GM19438 (cell line): ENCODE measurements at regions not wholly inside any gene's neighbourhood (a gene's known extent, or its start where the extent isn't known, plus 50 kb on each side); places are given as distances from the start of the nearest gene placed in this dataset.
A peak's percentile ranks its signal among the peaks of the same experiment; 100 is the strongest.

ENCODE experiments used
- ATAC-seq: cut with Tn5 transposase; IDR thresholded peaks from one replicate; pipeline ENCODE4 v1.9.1; 2021; ENCODE audit warnings: low read depth; ENCODE audit not compliant: unreplicated experiment

GRCh38 chr11:32531528-32531927, 52.1 kb upstream of the EIF3M start:
- no peak for ATAC-seq

- peak; percentile 99 for ATAC-seq
These were observed 53.5 kb upstream of the EIF3M start for GRCh38 chr11:32529994-32530588.

GRCh38 chr11:32527261-32528175, 56.1 kb upstream of the EIF3M start:
- ATAC-seq: no peak

GRCh38 chr11:32526760-32527159, 56.9 kb upstream of the EIF3M start:
- ATAC-seq: no peak

DNA sequence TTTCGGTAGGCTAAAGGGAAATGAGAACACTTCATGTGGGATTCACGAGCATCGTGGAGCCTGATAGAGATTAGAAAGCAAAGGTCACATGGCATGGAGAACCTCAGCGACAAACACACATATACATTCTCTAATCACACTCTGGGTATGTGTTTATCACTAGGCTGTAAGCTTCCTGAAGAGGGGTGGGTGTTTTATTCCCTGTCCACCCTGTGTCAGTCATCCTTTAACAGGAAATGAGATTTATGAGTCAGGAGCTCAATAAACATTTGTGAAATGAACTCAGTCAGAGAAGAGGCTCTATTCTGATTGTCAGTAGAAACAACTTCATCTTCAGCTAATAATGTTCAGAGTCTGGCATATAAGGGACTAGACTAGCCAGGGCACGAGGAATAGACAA, 71.7 kb upstream of the EIF3M start:
- no peak for ATAC-seq

GRCh38 chr11:32510039-32510438, 73.6 kb upstream of the EIF3M start:
- no peak for ATAC-seq

DNA sequence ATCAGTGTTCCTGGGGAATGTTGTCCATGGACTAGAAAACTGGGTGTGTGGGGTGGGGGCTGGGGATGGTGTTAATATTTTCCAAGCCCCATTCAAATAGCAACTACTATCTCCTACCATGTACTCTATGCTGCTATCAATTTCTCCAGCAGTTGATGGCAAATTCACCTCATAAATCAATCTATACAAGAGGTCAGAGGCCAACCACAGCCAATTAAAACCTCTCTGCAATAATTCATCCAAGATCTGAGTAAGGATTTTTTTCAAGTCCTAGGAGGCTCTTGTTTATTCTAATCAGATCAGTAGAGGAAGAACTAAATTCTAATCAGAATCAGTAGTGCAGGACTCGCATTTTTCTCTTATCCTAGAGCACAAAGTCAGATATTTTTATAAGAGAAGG, 73.4 kb upstream of the WT1 start:
- no peak for ATAC-seq

DNA sequence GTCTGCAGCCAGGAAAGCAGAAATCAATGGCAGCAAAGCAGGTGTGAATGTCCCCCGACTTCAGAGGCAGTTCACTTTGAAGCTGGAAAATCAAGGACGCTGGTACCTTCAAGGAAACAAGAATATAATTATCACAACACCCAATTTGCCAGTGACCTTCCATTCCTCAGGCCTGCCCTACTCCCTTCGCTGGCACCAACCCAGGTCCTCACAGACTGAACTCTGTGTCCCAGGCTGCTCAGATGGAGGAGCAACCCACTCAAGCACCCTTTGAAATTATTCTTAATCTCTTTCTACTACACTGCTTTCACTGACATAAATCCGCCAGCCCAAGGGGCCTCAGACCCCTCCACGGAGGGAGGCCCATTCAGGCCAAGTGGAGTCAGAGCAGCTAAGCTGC, 64.7 kb upstream of the WT1 start:
- no peak for ATAC-seq

DNA sequence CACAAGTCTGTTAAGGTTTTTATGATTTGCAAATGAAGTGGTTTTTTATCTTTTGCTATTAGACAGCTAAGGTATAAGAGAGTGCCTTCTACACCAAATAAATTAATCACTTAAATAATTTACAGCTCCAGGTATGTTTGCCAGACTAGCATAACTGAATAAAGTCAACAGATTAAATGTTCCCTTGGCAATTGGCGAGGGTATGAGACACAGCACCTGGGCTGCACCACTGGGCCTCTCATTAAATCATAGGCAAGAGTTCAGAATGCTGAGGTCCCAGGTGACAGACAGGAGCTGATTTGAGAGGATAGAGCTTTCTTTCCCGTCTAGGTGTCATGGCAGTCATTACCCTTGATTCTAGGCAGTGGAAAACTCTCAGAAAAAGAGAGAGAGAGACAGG, 62.6 kb upstream of the WT1 start:
- ATAC-seq: no peak

GRCh38 chr11:32494629-32495028, 59.3 kb upstream of the WT1 start:
- ATAC-seq: no peak

GRCh38 chr11:32489464-32489863, 54.1 kb upstream of the WT1 start:
- no peak for ATAC-seq

- no peak for ATAC-seq
These were observed 51.9 kb upstream of the WT1 start for GRCh38 chr11:32487270-32487669.

DNA sequence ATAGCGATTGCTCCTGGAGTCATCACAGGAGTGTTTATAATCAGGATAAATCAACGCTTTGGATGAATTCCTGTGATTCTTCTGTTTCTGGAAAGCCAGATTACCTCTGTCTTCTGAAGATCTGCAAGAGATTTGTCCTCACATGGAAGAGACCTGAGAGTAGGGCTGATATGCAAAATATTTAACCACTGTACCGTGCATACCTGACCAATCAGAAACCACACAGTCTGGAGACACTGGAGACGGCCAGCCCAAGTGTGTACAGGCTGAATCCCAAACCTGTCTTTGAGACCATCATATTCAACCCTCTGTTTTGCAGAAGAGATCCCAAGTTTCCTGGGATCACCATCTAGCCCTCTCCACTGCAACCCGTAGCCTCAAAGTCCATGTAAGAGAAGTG, 50.4 kb upstream of the WT1 start:
- ATAC-seq: no peak
